SH-SY5Y (cell line): ENCODE measurements at regions not wholly inside any gene's neighbourhood (a gene's known extent, or its start where the extent isn't known, plus 50 kb on each side); places are given as distances from the start of the nearest gene placed in this dataset.

ENCODE experiments used
- GATA2 ChIP-seq: IDR thresholded peaks from 2 replicates; pipeline ENCODE4 v1.6.1; 2011; ENCODE audit warnings: mild to moderate bottlenecking, low read depth, low read length
- GATA3 ChIP-seq: IDR thresholded peaks from 2 replicates; pipeline ENCODE4 v1.6.1; 2011; ENCODE audit warnings: low read depth, mild to moderate bottlenecking, low read length, moderate library complexity

DNA sequence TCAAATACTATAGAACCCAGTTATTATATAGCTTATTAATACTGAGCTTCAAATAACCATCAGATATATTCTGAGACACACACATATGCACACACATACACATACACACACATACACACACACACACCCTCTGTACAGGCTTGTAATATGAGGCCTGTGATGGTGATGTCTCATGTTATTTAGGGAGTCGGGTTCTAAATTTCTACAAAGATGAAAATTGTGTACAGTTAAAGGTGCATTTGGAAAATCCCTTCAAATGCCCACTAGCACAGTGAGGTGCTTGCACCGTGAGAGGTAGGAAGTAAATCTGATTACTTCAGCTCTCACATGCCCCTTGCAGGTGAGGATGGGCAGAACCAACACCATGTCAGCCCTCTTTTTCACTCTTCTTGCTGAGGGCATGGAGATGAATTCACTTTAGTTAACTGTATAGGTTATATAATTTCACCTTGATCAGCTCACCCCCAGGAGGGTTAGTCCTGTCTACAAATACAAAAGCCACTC, 294.5 kb upstream of the PROK2 start:
- TF ChIP-seq GATA2: no peak
- TF ChIP-seq GATA3: no peak
